HEK293 (cell line): ENCODE measurements at regions not wholly inside any gene's neighbourhood (a gene's known extent, or its start where the extent isn't known, plus 50 kb on each side); places are given as distances from the start of the nearest gene placed in this dataset.

Experiments used
- CTCF ChIA-PET: fragments of 350-600 bp; formaldehyde crosslinking; extraction: SDS; loops from one replicate; lab custom pipeline; 2021; ENCODE audit warnings: antibody characterized with exemption; lab: Yijun Ruan, JAX
- POLR2A ChIA-PET: fragments of 300-600 bp; formaldehyde crosslinking; extraction: SDS; loops from one replicate; lab custom pipeline; 2020; ENCODE audit warnings: antibody characterized with exemption, inconsistent platforms; lab: Yijun Ruan, JAX
- H3K27ac ChIP-seq: fragments of 200-500 bp; sonication (Bioruptor generic); 2 replicates; pipeline ENCODE4 v1.5.1; 2014; ENCODE audit warnings: low read depth, low read length, control low read depth, inconsistent platforms; ENCODE audit errors: extremely low read depth
- H3K36me3 ChIP-seq, 2 experiments: fragments of 200-500 bp in 1 of 2; sonication (Bioruptor generic) in 1 of 2; 1 replicate in 1 of 2; 2 replicates in 1 of 2; pipeline ENCODE4 v1.5.1; 2014 to 2017; ENCODE audit warnings: inconsistent platforms in 2 of 2, low read length in 2 of 2; ENCODE audit not compliant: control insufficient read depth in 2 of 2, insufficient read depth in 1 of 2
- H3K4me1 ChIP-seq: fragments of 200-500 bp; sonication (Bioruptor generic); 2 replicates; pipeline ENCODE4 v1.5.1; 2014; ENCODE audit warnings: mild to moderate bottlenecking, low read length, inconsistent platforms; ENCODE audit not compliant: control insufficient read depth, insufficient read depth
- H3K4me3 ChIP-seq: 2 replicates; pipeline ENCODE4 v1.5.1; 2011; ENCODE audit warnings: low read depth, mild to moderate bottlenecking, control low read depth, low read length, moderate library complexity
- H3K9me3 ChIP-seq: fragments of 200-500 bp; sonication (Bioruptor generic); 2 replicates; pipeline ENCODE4 v1.5.1; 2014; ENCODE audit warnings: low read depth, low read length, inconsistent platforms; ENCODE audit not compliant: control insufficient read depth, insufficient read depth
- BCL11B ChIP-seq: fragments of 450-650 bp; formaldehyde crosslinking; IDR thresholded peaks from 2 replicates; pipeline ENCODE4 v1.5.1; 2016; ENCODE audit warnings: low read depth, missing biosample characterization, missing genetic modification characterization
- IKZF3 ChIP-seq: fragments of 450-650 bp; IDR thresholded peaks from 2 replicates; pipeline ENCODE4 v1.5.0; 2018; ENCODE audit warnings: missing biosample characterization, mild to moderate bottlenecking, missing genetic modification characterization, moderate library complexity
- ZBTB48 ChIP-seq: fragments of 450-650 bp; formaldehyde crosslinking; IDR thresholded peaks from 2 replicates; pipeline ENCODE4 v1.5.1; 2016; ENCODE audit warnings: missing biosample characterization, missing genetic modification characterization
- ZNF2 ChIP-seq: fragments of 450-650 bp; formaldehyde crosslinking; IDR thresholded peaks from 2 replicates; pipeline ENCODE4 v1.5.1; 2016; ENCODE audit warnings: missing biosample characterization, missing genetic modification characterization
- ZNF335 ChIP-seq: fragments of 450-650 bp; formaldehyde crosslinking; conservative IDR thresholded peaks from 2 replicates; pipeline ENCODE4 v1.5.1; 2016; ENCODE audit warnings: missing biosample characterization, missing genetic modification characterization
- ZNF426 ChIP-seq: fragments of 450-650 bp; formaldehyde crosslinking; IDR thresholded peaks from 2 replicates; pipeline ENCODE4 v1.5.1; 2017; ENCODE audit warnings: missing biosample characterization, missing genetic modification characterization, mild to moderate bottlenecking, inconsistent platforms, moderate library complexity
- ZNF747 ChIP-seq: fragments of 450-650 bp; formaldehyde crosslinking; IDR thresholded peaks from 2 replicates; pipeline ENCODE4 v1.5.1; 2016; ENCODE audit warnings: missing biosample characterization, missing genetic modification characterization
- ZNF776 ChIP-seq: fragments of 450-650 bp; formaldehyde crosslinking; IDR thresholded peaks from 2 replicates; pipeline ENCODE4 v1.5.0; 2017; ENCODE audit warnings: missing biosample characterization, missing genetic modification characterization, borderline replicate concordance
- TF ChIP-seq, protein P1 (sequence below): fragments of 450-650 bp; formaldehyde crosslinking; IDR thresholded peaks from 2 replicates; pipeline ENCODE4 v1.5.1; 2016; ENCODE audit warnings: missing biosample characterization, missing genetic modification characterization
- TF ChIP-seq, protein P2 (sequence below): fragments of 450-650 bp; formaldehyde crosslinking; IDR thresholded peaks from 2 replicates; pipeline ENCODE4 v1.5.1; 2016; ENCODE audit warnings: missing biosample characterization, missing genetic modification characterization
- TF ChIP-seq, protein P3 (sequence below): fragments of 450-650 bp; formaldehyde crosslinking; conservative IDR thresholded peaks from 2 replicates; pipeline ENCODE4 v1.5.1; 2016; ENCODE audit warnings: low read depth, missing biosample characterization, missing genetic modification characterization

DNA sequence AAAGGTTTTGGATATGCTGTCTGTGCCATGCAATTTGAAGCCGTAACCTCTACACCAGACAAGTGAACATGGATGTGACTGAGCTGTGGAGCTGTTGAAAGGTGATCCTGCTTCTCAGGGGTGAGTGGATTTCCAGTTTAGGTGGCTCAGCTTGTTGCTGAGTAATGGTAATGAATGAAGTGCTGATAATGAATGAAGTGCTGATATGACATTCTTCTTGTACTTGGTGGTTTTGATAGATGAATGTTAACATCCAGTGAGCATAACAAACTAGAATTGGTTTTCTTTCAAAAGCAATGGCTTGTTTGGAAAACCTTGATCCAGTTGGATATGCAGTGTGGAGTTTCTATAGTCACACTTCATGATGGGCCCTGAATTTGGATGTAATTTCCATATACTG, 89.7 kb upstream of the FZD8 start:
- Histone ChIP-seq H3K4me3 (no peak overlapping the region), H3K9me3 (no peaks in the 10 kb centered on the region; the same call in 1 of the 2 replicates), H3K4me1 (no peaks in the 10 kb centered on the region), H3K36me3 (no peaks in the 10 kb centered on the region), H3K27ac (no peak overlapping the region)
- POLR2A ChIA-PET: interaction anchor here (0.7 kb wide), 1 partner anchor 9 kb away, joined by 3 read pairs; no protein-coding TSS in a partner anchor
- TF ChIP-seq ZNF747 (tag by site-specific recombination) (no peak), ZNF2 (no peak), ZNF776 (tag by site-specific recombination) (no peak), ZNF426 (tag by site-specific recombination) (no peak), IKZF3 (tag by site-specific recombination) (no peak), ZBTB48 (tag by site-specific recombination) (no peak), BCL11B (tag by site-specific recombination) (no peak)
- TF ChIP-seq, protein P1, sequence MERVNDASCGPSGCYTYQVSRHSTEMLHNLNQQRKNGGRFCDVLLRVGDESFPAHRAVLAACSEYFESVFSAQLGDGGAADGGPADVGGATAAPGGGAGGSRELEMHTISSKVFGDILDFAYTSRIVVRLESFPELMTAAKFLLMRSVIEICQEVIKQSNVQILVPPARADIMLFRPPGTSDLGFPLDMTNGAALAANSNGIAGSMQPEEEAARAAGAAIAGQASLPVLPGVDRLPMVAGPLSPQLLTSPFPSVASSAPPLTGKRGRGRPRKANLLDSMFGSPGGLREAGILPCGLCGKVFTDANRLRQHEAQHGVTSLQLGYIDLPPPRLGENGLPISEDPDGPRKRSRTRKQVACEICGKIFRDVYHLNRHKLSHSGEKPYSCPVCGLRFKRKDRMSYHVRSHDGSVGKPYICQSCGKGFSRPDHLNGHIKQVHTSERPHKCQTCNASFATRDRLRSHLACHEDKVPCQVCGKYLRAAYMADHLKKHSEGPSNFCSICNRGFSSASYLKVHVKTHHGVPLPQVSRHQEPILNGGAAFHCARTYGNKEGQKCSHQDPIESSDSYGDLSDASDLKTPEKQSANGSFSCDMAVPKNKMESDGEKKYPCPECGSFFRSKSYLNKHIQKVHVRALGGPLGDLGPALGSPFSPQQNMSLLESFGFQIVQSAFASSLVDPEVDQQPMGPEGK (tag by site-specific recombination): no peak
- TF ChIP-seq, protein P2, sequence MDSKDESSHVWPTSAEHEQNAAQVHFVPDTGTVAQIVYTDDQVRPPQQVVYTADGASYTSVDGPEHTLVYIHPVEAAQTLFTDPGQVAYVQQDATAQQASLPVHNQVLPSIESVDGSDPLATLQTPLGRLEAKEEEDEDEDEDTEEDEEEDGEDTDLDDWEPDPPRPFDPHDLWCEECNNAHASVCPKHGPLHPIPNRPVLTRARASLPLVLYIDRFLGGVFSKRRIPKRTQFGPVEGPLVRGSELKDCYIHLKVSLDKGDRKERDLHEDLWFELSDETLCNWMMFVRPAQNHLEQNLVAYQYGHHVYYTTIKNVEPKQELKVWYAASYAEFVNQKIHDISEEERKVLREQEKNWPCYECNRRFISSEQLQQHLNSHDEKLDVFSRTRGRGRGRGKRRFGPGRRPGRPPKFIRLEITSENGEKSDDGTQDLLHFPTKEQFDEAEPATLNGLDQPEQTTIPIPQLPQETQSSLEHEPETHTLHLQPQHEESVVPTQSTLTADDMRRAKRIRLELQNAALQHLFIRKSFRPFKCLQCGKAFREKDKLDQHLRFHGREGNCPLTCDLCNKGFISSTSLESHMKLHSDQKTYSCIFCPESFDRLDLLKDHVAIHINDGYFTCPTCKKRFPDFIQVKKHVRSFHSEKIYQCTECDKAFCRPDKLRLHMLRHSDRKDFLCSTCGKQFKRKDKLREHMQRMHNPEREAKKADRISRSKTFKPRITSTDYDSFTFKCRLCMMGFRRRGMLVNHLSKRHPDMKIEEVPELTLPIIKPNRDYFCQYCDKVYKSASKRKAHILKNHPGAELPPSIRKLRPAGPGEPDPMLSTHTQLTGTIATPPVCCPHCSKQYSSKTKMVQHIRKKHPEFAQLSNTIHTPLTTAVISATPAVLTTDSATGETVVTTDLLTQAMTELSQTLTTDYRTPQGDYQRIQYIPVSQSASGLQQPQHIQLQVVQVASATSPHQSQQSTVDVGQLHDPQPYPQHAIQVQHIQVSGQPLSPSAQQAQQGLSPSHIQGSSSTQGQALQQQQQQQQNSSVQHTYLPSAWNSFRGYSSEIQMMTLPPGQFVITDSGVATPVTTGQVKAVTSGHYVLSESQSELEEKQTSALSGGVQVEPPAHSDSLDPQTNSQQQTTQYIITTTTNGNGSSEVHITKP (tag by site-specific recombination): no peak
- CTCF ChIA-PET: interaction anchor here (0.6 kb wide), 2 partner anchors 29 to 993 kb away, joined by 4 read pairs; no protein-coding TSS in a partner anchor

DNA sequence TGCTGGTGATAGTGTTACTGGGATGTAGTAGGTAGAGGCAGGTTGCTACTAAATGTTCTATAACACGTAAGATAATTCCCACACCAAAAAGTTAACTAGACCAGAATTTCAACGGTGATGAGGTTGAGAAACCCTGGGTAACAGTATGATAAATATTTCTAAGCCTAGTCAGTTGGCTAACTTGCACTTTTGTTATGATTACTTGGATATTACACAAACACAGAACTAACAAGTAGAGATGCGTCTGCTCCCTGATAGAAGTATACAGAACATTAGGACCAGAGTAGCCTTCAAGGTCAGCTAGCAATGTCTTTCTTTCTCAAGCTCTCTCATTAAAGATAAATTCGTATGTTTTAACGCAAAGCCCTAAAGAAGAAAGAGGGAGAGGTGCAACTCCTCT, 86.2 kb upstream of the FZD8 start:
- Histone ChIP-seq H3K27ac (no peak overlapping the region), H3K9me3 (no peaks in the 10 kb centered on the region; the same call in 1 of the 2 replicates), H3K4me3 (no peak overlapping the region), H3K36me3 (no peaks in the 10 kb centered on the region), H3K4me1 (no peaks in the 10 kb centered on the region)
- TF ChIP-seq ZNF335 (tag by site-specific recombination): no peak
- TF ChIP-seq, protein P3, sequence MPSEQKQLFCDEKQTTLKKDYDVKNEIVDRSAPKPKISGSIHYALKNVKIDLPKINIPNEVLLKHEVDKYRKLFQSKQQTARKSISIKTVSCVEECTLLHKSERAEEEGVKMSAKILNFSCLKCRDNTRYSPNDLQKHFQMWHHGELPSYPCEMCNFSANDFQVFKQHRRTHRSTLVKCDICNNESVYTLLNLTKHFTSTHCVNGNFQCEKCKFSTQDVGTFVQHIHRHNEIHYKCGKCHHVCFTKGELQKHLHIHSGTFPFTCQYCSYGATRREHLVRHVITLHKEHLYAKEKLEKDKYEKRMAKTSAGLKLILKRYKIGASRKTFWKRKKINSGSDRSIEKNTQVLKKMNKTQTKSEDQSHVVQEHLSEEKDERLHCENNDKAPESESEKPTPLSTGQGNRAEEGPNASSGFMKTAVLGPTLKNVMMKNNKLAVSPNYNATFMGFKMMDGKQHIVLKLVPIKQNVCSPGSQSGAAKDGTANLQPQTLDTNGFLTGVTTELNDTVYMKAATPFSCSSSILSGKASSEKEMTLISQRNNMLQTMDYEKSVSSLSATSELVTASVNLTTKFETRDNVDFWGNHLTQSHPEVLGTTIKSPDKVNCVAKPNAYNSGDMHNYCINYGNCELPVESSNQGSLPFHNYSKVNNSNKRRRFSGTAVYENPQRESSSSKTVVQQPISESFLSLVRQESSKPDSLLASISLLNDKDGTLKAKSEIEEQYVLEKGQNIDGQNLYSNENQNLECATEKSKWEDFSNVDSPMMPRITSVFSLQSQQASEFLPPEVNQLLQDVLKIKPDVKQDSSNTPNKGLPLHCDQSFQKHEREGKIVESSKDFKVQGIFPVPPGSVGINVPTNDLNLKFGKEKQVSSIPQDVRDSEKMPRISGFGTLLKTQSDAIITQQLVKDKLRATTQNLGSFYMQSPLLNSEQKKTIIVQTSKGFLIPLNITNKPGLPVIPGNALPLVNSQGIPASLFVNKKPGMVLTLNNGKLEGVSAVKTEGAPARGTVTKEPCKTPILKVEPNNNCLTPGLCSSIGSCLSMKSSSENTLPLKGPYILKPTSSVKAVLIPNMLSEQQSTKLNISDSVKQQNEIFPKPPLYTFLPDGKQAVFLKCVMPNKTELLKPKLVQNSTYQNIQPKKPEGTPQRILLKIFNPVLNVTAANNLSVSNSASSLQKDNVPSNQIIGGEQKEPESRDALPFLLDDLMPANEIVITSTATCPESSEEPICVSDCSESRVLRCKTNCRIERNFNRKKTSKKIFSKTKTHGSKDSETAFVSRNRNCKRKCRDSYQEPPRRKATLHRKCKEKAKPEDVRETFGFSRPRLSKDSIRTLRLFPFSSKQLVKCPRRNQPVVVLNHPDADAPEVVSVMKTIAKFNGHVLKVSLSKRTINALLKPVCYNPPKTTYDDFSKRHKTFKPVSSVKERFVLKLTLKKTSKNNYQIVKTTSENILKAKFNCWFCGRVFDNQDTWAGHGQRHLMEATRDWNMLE: no peak
- CTCF ChIA-PET: no interaction called here
- POLR2A ChIA-PET: no interaction called here
